GM12865 (cell line): ENCODE measurements at regions not wholly inside any gene's neighbourhood (a gene's known extent, or its start where the extent isn't known, plus 50 kb on each side); places are given as distances from the start of the nearest gene placed in this dataset.

Source experiments
- DNase-seq: peaks from one replicate; pipeline ENCODE4 v3.0.0; 2010; ENCODE audit warnings: low read depth
- H3K4me3 ChIP-seq: 2 replicates; pipeline ENCODE4 v1.5.1; 2011; ENCODE audit warnings: mild to moderate bottlenecking, low read depth, low read length, control low read depth
- CTCF ChIP-seq: IDR thresholded peaks from 2 replicates; pipeline ENCODE4 v1.5.1; 2011; ENCODE audit warnings: low read length, control low read depth, low read depth, inconsistent platforms; ENCODE audit not compliant: insufficient read depth; ENCODE audit errors: missing control alignments

GRCh38 chr2:106685180-106685897 lies 198.2 kb downstream of the CD8B2 start:
- TF ChIP-seq CTCF, result no peak
- no peak overlapping the region for H3K4me3 ChIP-seq
- no peak for DNase-seq

GRCh38 chr2:106686814-106687213 lies 199.2 kb downstream of the ST6GAL2 start:
- no peak for DNase-seq
- H3K4me3 ChIP-seq, result no peak overlapping the region
- no peak for TF ChIP-seq CTCF

DNA sequence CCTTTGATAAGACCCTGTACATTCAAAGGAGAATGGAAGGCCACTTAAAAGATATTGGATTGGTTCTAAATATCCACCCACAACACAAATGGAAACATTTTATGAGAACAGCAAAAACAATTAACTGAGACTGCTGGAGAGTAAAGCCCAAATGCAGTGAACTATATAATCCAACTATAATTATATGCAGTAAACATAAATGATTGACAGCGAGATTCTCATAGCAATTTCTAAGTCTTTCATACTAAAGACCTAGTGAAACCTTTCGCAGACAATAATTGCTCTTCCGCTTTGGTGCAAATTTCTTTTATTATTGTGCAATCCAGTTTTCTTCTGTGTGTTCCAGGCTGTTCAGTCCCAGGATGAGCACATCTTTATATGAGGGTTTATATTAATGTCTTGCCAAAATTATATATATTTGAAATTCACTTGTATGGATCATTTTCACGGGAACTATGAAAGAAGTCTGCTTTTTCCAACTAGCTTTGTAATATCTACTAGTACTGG lies 190.9 kb downstream of the ST6GAL2 start:
- TF ChIP-seq CTCF, result no peak
- H3K4me3 ChIP-seq, result no peak overlapping the region
- no peak for DNase-seq

DNA sequence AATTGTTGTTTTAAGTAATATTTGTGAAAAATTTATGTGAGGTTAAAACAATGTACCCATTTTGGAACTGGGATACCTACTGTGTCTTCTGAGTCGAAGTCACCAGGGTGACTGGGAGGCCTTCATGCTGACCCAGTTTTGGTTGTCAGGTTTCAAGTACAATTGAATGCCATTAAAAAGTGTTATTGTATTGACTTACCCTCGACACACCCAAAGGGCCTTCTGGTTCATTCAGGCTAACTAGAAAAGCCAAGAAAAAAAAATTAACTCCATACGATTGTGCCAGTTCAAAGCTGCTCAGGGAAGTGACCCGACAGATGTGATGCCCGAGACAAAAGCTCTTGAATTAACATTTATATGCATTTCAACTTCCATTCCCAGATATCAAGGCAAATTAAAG lies 190.0 kb downstream of the ST6GAL2 start:
- H3K4me3 ChIP-seq, result no peak overlapping the region
- DNase-seq, result no peak
- TF ChIP-seq CTCF, result no peak

GRCh38 chr2:106700616-106701015 lies 185.4 kb downstream of the ST6GAL2 start:
- no peak for TF ChIP-seq CTCF
- H3K4me3 ChIP-seq, result no peak overlapping the region
- no peak for DNase-seq

DNA sequence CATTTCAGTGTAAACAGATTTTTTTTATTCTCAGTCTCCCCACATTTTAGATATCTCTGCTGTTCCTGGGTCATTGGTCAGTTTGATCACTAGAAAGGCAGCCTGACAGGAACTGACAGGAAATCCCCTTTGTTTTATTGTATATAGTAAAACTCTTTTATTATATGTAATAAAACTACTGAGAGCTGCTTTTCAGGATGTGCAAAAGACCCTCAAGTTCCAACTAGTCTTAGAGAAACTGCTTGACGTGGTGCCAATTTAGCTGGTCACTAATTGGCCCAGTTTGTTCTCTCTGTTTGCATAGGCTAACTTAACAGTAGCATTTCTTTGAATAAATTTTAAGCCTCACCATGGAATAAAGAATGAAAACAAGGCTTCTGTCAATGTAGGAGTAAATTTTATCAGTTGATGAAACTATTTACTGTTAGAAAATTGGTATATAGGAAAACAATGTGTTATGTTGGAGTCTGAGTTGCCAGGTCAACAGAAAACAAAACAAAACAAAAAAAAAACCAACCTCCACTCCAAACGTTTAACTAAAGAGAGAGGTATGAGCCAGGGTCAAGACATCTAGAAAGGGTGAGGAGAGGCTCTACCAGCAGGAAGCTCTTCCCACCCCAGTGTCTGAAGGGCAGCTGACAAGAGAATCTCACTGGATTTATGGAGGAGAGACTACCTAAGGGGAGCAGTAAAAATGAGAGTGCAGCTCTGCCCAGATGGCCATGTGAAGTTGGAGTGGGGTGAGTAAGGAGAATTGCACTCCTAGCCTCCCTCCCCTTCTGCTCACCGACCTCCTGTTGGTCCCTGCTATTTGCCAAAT lies 184.6 kb downstream of the ST6GAL2 start:
- DNase-seq, result no peak
- no peak overlapping the region for H3K4me3 ChIP-seq
- TF ChIP-seq CTCF, result no peak
